Middle frontal gyrus (tissue), 1 donor: ENCODE measurements at regions not wholly inside any gene's neighbourhood (a gene's known extent, or its start where the extent isn't known, plus 50 kb on each side); places are given as distances from the start of the nearest gene placed in this dataset.

Experiments used
- DNase-seq: peaks from one replicate; pipeline ENCODE4 v3.0.0-alpha.2; 2015; ENCODE audit warnings: low spot score; ENCODE audit errors: extremely low spot score

DNA sequence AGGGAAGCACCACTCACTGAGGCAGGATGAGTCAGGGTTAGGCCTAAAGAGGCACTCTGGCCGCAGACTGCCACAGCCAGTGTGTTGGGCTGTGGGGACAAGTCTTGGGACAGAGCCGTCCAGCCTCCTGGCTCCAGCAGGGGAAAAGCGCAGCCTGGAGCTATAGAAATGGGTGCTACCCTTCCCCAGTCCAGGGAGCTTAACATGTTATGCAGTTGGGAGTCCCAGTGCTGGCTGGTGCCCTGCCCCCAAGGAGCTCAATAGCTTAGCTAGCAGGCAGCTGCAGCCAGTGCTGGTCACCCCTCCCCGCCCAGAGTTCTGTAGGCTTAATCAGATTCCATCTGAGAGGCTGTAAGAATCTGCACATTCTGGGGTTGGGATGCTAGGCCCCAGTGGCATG lies 399.6 kb upstream of the TUSC1 start:
- DNase-seq, result no peak

DNA sequence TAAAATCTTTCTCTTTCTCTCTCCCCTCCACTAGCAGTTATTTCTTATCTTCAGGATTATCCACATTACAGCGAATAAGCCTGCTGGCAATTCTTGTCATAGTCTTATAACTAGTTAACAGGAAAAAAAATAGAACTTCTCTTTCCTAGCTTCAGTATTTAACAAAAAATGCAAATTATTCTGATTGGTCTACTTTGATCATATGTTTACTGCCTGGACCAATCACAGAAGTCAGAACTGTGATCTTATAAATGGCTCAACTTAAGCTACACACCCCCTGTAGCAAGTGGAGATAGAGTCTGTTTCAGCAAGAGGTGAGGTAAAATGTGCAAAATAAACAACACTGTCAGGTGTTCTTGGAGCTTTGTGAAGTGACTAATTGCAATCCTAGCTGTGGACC lies 389.4 kb upstream of the TUSC1 start:
- DNase-seq, result no peak

DNA sequence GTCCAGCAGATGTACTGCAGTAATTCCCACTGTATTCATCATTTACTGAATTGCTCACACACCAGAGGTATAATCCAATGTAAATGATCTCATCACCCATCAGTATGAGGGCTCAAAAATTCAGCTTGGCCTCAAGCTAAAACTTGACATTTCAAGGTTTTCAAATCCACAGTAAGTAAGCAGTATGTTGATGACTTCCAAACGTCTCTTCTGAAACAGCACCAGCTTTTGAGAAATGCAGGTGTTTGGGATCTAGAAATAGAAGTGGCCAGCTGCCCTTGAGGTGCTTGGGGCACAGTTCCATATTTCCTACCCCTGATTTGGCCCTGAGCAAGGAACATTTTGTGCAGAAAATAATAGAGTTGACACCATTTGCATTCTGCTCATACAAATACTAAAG lies 388.0 kb upstream of the TUSC1 start:
- DNase-seq, result no peak

DNA sequence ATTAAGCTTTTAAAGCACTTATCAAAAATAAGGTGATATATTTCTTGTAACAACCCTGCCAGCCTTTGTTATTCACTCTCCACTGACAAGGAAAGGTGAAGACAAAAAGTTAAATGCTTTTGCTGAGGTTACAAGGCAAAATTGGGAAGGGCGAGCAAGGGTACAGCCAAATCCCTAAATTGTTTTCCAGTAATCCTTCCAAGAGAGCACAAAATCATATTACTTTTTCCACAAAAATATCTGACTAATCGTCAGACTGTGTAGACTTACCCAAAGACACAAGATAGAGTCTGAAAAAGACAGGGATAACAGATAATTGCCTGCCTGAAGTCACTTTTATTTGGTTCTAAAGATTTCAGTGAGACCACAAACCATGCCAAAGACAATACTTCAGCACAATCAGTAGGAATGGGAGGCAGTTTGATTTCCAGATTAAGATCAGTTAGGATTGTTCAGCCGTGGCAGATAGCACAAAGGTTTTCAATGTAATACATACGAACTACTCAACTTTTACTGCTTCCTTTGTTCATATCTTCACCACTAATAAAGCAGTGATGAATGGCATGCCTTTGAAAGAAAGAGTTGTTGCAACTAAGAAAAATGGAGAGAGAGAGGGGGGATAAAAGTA lies 383.8 kb upstream of the TUSC1 start:
- no peak for DNase-seq

GRCh38 chr9:26058111-26058895 lies 380.1 kb upstream of the TUSC1 start:
- DNase-seq, result no peak

GRCh38 chr9:26057050-26057449 lies 378.8 kb upstream of the TUSC1 start:
- DNase-seq, result no peak

GRCh38 chr9:26054600-26055520 lies 376.6 kb upstream of the TUSC1 start:
- no peak for DNase-seq

GRCh38 chr9:26053954-26054353 lies 375.7 kb upstream of the TUSC1 start:
- DNase-seq, result no peak

DNA sequence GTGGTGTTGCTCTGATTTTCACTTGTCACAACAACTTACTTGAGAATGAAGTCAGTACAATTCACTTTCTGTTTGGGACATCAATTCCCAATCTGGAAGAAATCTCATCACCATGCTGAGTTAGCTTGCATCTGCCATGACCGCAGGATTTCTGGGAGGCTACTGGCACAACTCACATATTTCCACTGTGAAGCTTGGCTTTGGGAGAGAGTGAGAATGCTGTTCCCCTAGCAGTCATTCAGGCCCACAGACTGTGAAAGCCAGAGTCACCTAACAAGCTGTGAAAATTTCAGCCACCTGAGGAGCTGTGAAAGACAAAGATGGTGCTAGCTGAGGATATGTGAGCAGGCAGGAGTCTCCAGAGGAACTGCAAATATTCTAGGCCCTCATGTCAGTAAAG lies 365.2 kb upstream of the TUSC1 start:
- DNase-seq, result no peak

DNA sequence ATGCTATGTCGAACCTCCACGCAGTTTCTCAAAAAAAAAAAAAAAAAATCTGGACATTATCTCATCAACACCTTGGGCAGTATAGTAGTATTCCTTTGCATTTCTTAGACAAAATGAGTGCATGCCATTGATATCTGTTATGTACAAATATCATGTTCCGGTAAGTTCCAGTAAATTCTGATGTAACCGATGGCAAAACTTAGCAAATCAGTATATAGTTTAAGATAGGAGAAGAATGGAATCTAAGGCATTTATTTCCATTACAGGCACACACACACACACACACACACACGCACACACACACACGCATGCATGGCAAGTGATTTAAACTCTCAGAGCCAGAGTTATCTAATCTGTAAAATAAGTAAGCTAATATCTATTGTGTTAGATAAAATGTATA lies 356.5 kb upstream of the TUSC1 start:
- DNase-seq, result no peak

GRCh38 chr9:26033336-26033735 lies 355.1 kb upstream of the TUSC1 start:
- DNase-seq, result no peak

GRCh38 chr9:26026423-26027100 lies 348.3 kb upstream of the TUSC1 start:
- DNase-seq, result no peak

GRCh38 chr9:26013199-26013598 lies 335.0 kb upstream of the TUSC1 start:
- DNase-seq, result no peak

DNA sequence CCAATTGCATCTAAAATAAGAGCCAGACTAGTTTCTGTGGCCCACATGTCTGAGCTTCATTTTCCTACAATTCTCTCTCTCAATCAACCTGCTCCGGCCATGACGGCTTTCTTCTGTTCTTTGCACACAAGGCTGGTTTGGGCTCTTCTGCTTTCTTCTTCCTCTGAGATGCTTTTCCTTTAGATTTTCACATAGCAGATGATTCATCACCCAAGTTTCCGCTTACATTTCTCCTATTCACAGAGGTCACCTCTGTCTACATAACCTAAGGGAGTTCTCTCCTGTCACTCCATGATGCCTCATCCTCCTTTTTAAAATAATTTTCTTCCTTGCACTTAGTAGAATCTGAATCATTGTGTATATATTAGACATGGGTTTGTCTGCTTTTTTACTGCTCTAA lies 334.6 kb upstream of the TUSC1 start:
- no peak for DNase-seq

GRCh38 chr9:25994605-25995004 lies 316.4 kb upstream of the TUSC1 start:
- DNase-seq, result no peak

- no peak for DNase-seq
These were observed 312.1 kb upstream of the TUSC1 start for GRCh38 chr9:25990376-25990775.

GRCh38 chr9:25975667-25976066 lies 297.4 kb upstream of the TUSC1 start:
- DNase-seq, result no peak

DNA sequence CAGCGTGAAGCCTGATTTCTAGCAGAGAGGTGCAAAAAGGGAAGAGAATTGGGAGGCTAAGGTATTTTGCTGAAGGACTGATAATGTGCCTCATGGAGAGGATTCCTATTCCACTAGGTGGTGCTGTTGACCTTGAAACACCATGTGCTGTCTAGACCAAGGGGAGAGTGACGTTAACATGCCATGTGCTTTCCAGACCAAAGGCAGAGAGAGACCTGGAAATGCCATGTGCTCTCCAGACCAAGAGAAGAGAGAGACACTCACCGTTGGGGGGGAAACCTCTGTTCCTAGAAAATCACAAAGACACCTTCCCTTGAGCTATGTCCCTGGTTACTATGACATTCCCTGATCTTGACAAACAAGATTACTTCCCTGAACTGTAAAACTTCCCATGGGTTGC lies 286.0 kb upstream of the TUSC1 start:
- DNase-seq, result no peak

GRCh38 chr9:25960178-25960577 lies 281.9 kb upstream of the TUSC1 start:
- DNase-seq, result no peak

GRCh38 chr9:25954209-25954608 lies 276.0 kb upstream of the TUSC1 start:
- no peak for DNase-seq

GRCh38 chr9:25948182-25948581 lies 269.9 kb upstream of the TUSC1 start:
- no peak for DNase-seq

GRCh38 chr9:25939126-25939525 lies 260.9 kb upstream of the TUSC1 start:
- DNase-seq, result no peak
